Anterior cingulate cortex (tissue), 58 donors: ENCODE measurements at regions not wholly inside any gene's neighbourhood (a gene's known extent, or its start where the extent isn't known, plus 50 kb on each side); places are given as distances from the start of the nearest gene placed in this dataset.
"Not testable (repeated sequence)": the region's sequence is repeated elsewhere in the genome, so short reads cannot be mapped to it uniquely, and the experiment has no call there.

Experiments
- DNase-seq, 58 donors: peaks; one replicate each; lab custom pipeline; 2025; lab: John Stamatoyannopoulos, UW

- DNase-seq = no peak
Measured at GRCh38 chr6:13874191-13874549, 50.6 kb upstream of the RNF182 start.

- peak in 35 of 58 donors; percentile 1 to 70 (median 26) for DNase-seq
Measured at GRCh38 chr6:13873288-13874190, 51.2 kb upstream of the RNF182 start.

GRCh38 chr6:13872681-13873080, 52.1 kb upstream of the RNF182 start:
- no peak for DNase-seq

GRCh38 chr6:13872006-13872405, 52.7 kb upstream of the RNF182 start:
- not testable (repeated sequence) for DNase-seq

GRCh38 chr6:13870214-13870830, 54.4 kb upstream of the RNF182 start:
- DNase-seq = peak in 8 of 58 donors; percentile 2 to 36 (median 14)

- no peak for DNase-seq
Measured at GRCh38 chr6:13868236-13868635, 53.9 kb upstream of the MCUR1 start.

- DNase-seq = peak in 5 of 58 donors; percentile 4 to 29 (median 10)
Measured at GRCh38 chr6:13866301-13866700, 51.9 kb upstream of the MCUR1 start.

GRCh38 chr6:13865141-13865540, 50.8 kb upstream of the MCUR1 start:
- DNase-seq = peak in 1 of 58 donors; percentile 2

- not testable (repeated sequence) for DNase-seq
Measured at GRCh38 chr6:13864669-13865068, 50.3 kb upstream of the MCUR1 start.
